ENCODE measurements at regions not wholly inside any gene's neighbourhood (a gene's known extent, or its start where the extent isn't known, plus 50 kb on each side); places are given as distances from the start of the nearest gene placed in this dataset.

- no TSS peak for BruUV-seq (replicated peaks)
- H3K9ac ChIP-seq (ENCODE audit: low read length): no peak overlapping the region
- H3K27me3 ChIP-seq (ENCODE audit: low read length): no peaks in the 10 kb centered on the region
- no peaks in the 10 kb centered on the region for H3K9me2 ChIP-seq (replicated peaks; ENCODE audit: low read length)
- H3K79me2 ChIP-seq (ENCODE audit: low read length): no peaks in the 10 kb centered on the region
- no peaks in the 10 kb centered on the region for H3K9me3 ChIP-seq (ENCODE audit: low read length)
- POLR2A ChIA-PET (ENCODE audit: unreplicated experiment): no interaction called here
- no peak for DNase-seq
- no peak overlapping the region for H3K27ac ChIP-seq (ENCODE audit: low read length)
- H3K4me3 ChIP-seq (ENCODE audit: low read length): no peak overlapping the region
- CTCF ChIA-PET: no interaction called here
- H3K36me3 ChIP-seq (ENCODE audit: low read depth, low read length): no peaks in the 10 kb centered on the region
- no peak for ATAC-seq
- no peaks in the 10 kb centered on the region for H3F3A ChIP-seq (ENCODE audit: low read length, unreplicated experiment)
- H2AFZ ChIP-seq (ENCODE audit: low read length): no peak overlapping the region
- no peaks in the 10 kb centered on the region for H4K20me1 ChIP-seq (ENCODE audit: low read length)
- TF ChIP-seq EZH2 (IDR thresholded peaks at IDR 0.05; ENCODE audit: low read length, unreplicated experiment) (no peak), CTCF (conservative IDR thresholded peaks at IDR 0.05; ENCODE audit: low read depth, low read length) (no peak), EZH2phosphoT487 (IDR thresholded peaks at IDR 0.05; ENCODE audit: borderline replicate concordance, low read length) (no peak)
- intact Hi-C loops (cut with micrococcal nuclease): no loop called here
- no peaks in the 10 kb centered on the region for H3K4me1 ChIP-seq (ENCODE audit: insufficient read depth, low read length)
- H3K4me2 ChIP-seq (ENCODE audit: low read length): no peak overlapping the region
Observed at GRCh38 chr1:88117597-88117996, 566.5 kb upstream of the PKN2 start.

- no peak overlapping the region for H2AFZ ChIP-seq (ENCODE audit: low read length)
- DNase-seq: no peak
- H3K9me2 ChIP-seq (replicated peaks; ENCODE audit: low read length): no peaks in the 10 kb centered on the region
- H3K27ac ChIP-seq (ENCODE audit: low read length): no peak overlapping the region
- CTCF ChIA-PET: no interaction called here
- H3K4me2 ChIP-seq (ENCODE audit: low read length): no peak overlapping the region
- no peaks in the 10 kb centered on the region for H3K79me2 ChIP-seq (ENCODE audit: low read length)
- TF ChIP-seq EZH2phosphoT487 (IDR thresholded peaks at IDR 0.05; ENCODE audit: borderline replicate concordance, low read length) (no peak), EZH2 (IDR thresholded peaks at IDR 0.05; ENCODE audit: low read length, unreplicated experiment) (no peak), CTCF (conservative IDR thresholded peaks at IDR 0.05; ENCODE audit: low read depth, low read length) (no peak)
- no peak overlapping the region for H3K4me3 ChIP-seq (ENCODE audit: low read length)
- no peaks in the 10 kb centered on the region for H4K20me1 ChIP-seq (ENCODE audit: low read length)
- no TSS peak for BruUV-seq (replicated peaks)
- H3F3A ChIP-seq (ENCODE audit: low read length, unreplicated experiment): no peaks in the 10 kb centered on the region
- no peak overlapping the region for H3K9ac ChIP-seq (ENCODE audit: low read length)
- POLR2A ChIA-PET (ENCODE audit: unreplicated experiment): no interaction called here
- no peak for ATAC-seq
- no peaks in the 10 kb centered on the region for H3K9me3 ChIP-seq (ENCODE audit: low read length)
- no peaks in the 10 kb centered on the region for H3K27me3 ChIP-seq (ENCODE audit: low read length)
- no peaks in the 10 kb centered on the region for H3K36me3 ChIP-seq (ENCODE audit: low read depth, low read length)
- intact Hi-C loops (cut with micrococcal nuclease): no loop called here
- H3K4me1 ChIP-seq (ENCODE audit: insufficient read depth, low read length): no peaks in the 10 kb centered on the region
Observed at GRCh38 chr1:88118176-88118845, 565.8 kb upstream of the PKN2 start.

GRCh38 chr1:88124614-88125013 lies 559.5 kb upstream of the PKN2 start:
- no TSS peak for BruUV-seq (replicated peaks)
- no peak overlapping the region for H3K9ac ChIP-seq (ENCODE audit: low read length)
- no peak overlapping the region for H3K4me2 ChIP-seq (ENCODE audit: low read length)
- no peak overlapping the region for H3K27ac ChIP-seq (ENCODE audit: low read length)
- no peak overlapping the region for H3K4me3 ChIP-seq (ENCODE audit: low read length)
- H3K79me2 ChIP-seq (ENCODE audit: low read length): no peaks in the 10 kb centered on the region
- H3K9me2 ChIP-seq (replicated peaks; ENCODE audit: low read length): no peaks in the 10 kb centered on the region
- no peaks in the 10 kb centered on the region for H3K27me3 ChIP-seq (ENCODE audit: low read length)
- ATAC-seq (no peak), DNase-seq (no peak)
- CTCF ChIA-PET: no interaction called here
- TF ChIP-seq CTCF (conservative IDR thresholded peaks at IDR 0.05; ENCODE audit: low read depth, low read length) (no peak), EZH2 (IDR thresholded peaks at IDR 0.05; ENCODE audit: low read length, unreplicated experiment) (no peak), EZH2phosphoT487 (IDR thresholded peaks at IDR 0.05; ENCODE audit: borderline replicate concordance, low read length) (no peak)
- no peak overlapping the region for H2AFZ ChIP-seq (ENCODE audit: low read length)
- H3K9me3 ChIP-seq (ENCODE audit: low read length): no peaks in the 10 kb centered on the region
- intact Hi-C loops (cut with micrococcal nuclease): no loop called here
- no peaks in the 10 kb centered on the region for H3K36me3 ChIP-seq (ENCODE audit: low read depth, low read length)
- H3K4me1 ChIP-seq (ENCODE audit: insufficient read depth, low read length): no peaks in the 10 kb centered on the region
- no peaks in the 10 kb centered on the region for H3F3A ChIP-seq (ENCODE audit: low read length, unreplicated experiment)
- POLR2A ChIA-PET (ENCODE audit: unreplicated experiment): no interaction called here
- H4K20me1 ChIP-seq (ENCODE audit: low read length): no peaks in the 10 kb centered on the region

Data from PC-3 (cell line).